CD4-positive, alpha-beta T cell treated with Interleukin-17A for 1 hour (primary cell): ENCODE measurements at regions not wholly inside any gene's neighbourhood (a gene's known extent, or its start where the extent isn't known, plus 50 kb on each side); places are given as distances from the start of the nearest gene placed in this dataset.

Source experiments
- DNase-seq: peaks from one replicate; pipeline ENCODE4 v3.0.0-alpha.2; 2020

- DNase-seq = no peak
Measured at GRCh38 chr3:72449551-72449950, 398.7 kb downstream of the SHQ1 start.

GRCh38 chr3:72448858-72449257 lies 399.4 kb downstream of the SHQ1 start:
- DNase-seq = no peak

- no peak for DNase-seq
Measured at GRCh38 chr3:72448375-72448823, 399.8 kb downstream of the SHQ1 start.

- peak; percentile 93 for DNase-seq
Measured at GRCh38 chr3:72447059-72447946, 400.9 kb downstream of the SHQ1 start.

- DNase-seq = peak; percentile 43
Measured at GRCh38 chr3:72446218-72447058, 401.8 kb downstream of the SHQ1 start, which contains the start of gene RYBP. RYBP (minus strand) TSS chr3:72446621.

- DNase-seq = no peak
Measured at GRCh38 chr3:72445827-72446217, 402.4 kb downstream of the SHQ1 start.

GRCh38 chr3:72444656-72445223 lies 403.5 kb downstream of the SHQ1 start:
- peak; percentile 62 for DNase-seq

- no peak for DNase-seq
Measured at GRCh38 chr3:72442759-72443158, 405.5 kb downstream of the SHQ1 start.

- no peak for DNase-seq
Measured at GRCh38 chr3:72441284-72441994, 406.8 kb downstream of the SHQ1 start.

- no peak for DNase-seq
Measured at GRCh38 chr3:72440491-72440890, 407.8 kb downstream of the SHQ1 start.

GRCh38 chr3:72439321-72440183 lies 408.7 kb downstream of the SHQ1 start:
- DNase-seq = no peak

GRCh38 chr3:72437661-72438406 lies 410.4 kb downstream of the SHQ1 start:
- DNase-seq = no peak

GRCh38 chr3:72436863-72437592 lies 411.2 kb downstream of the SHQ1 start:
- DNase-seq = no peak

- no peak for DNase-seq
Measured at GRCh38 chr3:72434296-72434695, 413.9 kb downstream of the SHQ1 start.

- DNase-seq = no peak
Measured at GRCh38 chr3:72432246-72432645, 416.0 kb downstream of the SHQ1 start.

- no peak for DNase-seq
Measured at GRCh38 chr3:72429589-72430353, 418.5 kb downstream of the SHQ1 start.

- no peak for DNase-seq
Measured at GRCh38 chr3:72428803-72429202, 419.4 kb downstream of the SHQ1 start.

GRCh38 chr3:72427624-72428023 lies 420.6 kb downstream of the SHQ1 start:
- no peak for DNase-seq

- no peak for DNase-seq
Measured at GRCh38 chr3:72426618-72427397, 421.4 kb downstream of the SHQ1 start.
